MV-4-11 (cell line): ENCODE measurements at regions not wholly inside any gene's neighbourhood (a gene's known extent, or its start where the extent isn't known, plus 50 kb on each side); places are given as distances from the start of the nearest gene placed in this dataset.

Source experiments
- DNase-seq: peaks from one replicate; lab custom pipeline; 2025; lab: John Stamatoyannopoulos, UW

- DNase-seq: no peak
Measured at GRCh38 chr10:10853954-10854353, 163.7 kb upstream of the CELF2 start.

DNA sequence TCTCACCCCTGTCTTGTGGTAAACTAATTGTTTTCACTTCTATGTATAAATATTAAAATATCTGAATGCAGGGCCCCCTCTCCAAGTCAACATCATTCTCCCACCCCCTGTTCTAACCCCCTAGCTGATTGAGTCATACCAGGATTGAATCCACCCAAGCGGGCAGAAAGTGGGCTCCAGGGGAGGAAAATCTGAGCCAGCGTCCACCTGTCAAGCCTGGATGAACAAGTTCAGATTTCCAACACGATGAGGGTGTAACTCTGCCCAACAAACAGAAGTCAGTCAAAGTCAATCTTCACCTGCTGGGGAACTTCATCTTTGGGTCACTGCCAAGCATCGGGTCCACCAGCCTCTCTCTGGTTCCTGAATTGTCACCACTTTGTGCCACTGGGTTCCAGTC lies 162.9 kb upstream of the CELF2 start:
- DNase-seq: no peak

GRCh38 chr10:10855151-10855581 lies 162.5 kb upstream of the CELF2 start:
- DNase-seq: no peak

GRCh38 chr10:10860455-10860976 lies 157.2 kb upstream of the CELF2 start:
- peak; percentile 4 for DNase-seq

- DNase-seq: no peak
Measured at GRCh38 chr10:10865303-10865702, 152.4 kb upstream of the CELF2 start.

DNA sequence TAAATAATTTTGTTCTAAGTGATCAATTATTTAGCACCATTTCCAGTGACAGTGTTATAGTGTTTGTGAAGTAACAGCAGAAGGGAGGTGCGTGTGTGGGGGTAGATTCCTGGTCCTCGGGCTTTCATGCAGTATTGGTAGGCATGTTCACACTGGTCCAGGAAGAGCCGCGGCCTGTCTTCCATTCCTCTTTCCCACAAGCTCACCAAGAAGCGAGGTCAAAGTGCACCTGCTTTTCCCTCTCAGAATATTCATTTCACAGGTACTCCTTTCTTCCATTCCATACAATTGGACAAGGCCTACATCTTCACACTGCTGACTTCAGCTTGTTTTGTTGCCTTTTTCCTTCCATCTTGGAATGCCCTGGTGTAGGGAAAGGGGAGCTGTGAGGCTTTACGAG lies 151.8 kb upstream of the CELF2 start:
- no peak for DNase-seq

- DNase-seq: peak; percentile 86
Measured at GRCh38 chr10:10869592-10869991, 148.1 kb upstream of the CELF2 start.

GRCh38 chr10:10870523-10871241 lies 147.0 kb upstream of the CELF2 start:
- peak; percentile 74 for DNase-seq

DNA sequence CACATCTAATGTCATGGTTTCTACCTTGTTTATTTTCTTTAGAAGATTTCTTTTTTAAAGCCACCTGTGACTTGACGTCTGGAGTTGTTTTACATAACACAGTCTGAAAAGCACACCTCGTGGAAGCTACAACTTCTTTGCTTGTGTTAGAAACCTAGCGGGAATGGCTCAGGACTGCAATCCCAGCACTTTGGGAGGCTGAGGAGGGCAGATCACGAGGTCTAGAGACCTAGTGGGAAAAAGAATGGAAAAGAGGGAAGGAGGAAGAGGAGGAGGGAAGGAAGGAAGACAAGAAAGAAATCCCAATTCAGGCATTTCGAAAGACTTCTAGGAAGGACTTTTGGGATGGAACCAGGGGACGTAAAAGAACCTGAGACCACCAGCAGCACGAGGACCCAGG lies 146.3 kb upstream of the CELF2 start:
- no peak for DNase-seq

DNA sequence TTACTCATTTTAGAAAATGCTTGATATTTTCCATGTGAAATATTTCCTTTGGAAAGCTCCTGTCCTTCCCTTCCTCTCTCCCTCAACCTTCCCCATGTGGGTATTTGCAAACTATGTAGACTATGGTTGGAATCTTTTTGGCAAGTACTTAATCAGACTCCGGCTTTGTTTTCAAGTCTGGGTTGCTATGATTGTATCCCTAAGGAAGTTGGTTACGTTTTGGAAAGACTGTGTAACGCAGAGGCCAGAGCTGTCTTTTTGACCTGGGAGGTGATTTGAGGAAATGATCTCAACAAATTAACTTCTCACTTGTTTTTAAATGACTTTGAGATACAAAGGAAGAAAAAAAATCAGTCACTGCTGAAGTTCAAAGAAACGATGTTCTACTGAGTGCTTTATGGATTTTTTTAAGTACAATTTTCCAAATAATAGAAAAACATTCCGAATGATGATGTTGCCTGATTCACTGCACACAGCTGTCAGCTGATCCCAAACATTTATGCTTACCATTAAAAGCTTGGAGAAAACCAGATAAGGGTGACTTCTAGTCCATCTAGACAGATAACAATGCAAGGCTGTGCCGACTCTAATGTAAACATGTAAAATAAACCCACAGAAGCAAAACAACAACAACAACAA lies 145.5 kb upstream of the CELF2 start:
- DNase-seq: no peak

DNA sequence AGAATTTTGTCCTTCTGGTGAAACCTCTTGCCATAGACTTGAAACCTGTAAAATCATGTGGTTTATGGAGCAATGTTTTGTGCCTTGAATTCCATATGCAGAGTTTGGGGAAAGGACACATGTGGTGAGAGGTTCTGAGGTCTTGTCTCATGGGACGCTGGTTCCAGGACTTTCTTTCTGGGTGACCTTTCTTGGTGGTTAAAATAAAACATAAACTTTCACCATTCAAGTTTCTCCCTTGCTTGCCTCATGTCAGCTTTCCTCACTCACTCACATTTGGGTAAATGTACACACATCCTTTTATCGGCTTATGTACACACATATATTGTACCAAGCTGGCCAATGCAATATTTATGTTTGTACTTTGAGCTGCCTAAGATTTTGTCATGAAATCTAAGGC lies 144.9 kb upstream of the CELF2 start:
- no peak for DNase-seq

- no peak for DNase-seq
Measured at GRCh38 chr10:10873289-10873688, 144.4 kb upstream of the CELF2 start.

GRCh38 chr10:10873915-10874314 lies 143.8 kb upstream of the CELF2 start:
- DNase-seq: no peak

DNA sequence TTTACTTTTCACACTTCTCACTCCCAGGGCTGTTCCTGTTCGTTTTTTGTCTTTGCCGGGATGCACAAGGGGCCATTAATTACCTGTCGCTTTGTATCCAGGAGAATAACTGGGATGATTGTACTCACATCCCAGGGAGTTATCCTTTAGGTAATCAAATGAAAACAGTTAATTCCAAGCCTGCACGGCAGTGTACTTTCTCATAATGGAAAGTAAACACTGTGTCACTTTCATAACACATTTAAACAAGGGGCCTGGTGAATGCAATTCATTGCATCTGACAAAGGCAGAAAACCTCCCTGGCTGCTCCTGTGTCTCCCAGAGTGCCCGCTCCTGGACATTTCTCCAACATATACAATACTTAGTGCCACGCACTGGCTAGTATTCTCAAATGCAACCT lies 138.7 kb upstream of the CELF2 start:
- no peak for DNase-seq

DNA sequence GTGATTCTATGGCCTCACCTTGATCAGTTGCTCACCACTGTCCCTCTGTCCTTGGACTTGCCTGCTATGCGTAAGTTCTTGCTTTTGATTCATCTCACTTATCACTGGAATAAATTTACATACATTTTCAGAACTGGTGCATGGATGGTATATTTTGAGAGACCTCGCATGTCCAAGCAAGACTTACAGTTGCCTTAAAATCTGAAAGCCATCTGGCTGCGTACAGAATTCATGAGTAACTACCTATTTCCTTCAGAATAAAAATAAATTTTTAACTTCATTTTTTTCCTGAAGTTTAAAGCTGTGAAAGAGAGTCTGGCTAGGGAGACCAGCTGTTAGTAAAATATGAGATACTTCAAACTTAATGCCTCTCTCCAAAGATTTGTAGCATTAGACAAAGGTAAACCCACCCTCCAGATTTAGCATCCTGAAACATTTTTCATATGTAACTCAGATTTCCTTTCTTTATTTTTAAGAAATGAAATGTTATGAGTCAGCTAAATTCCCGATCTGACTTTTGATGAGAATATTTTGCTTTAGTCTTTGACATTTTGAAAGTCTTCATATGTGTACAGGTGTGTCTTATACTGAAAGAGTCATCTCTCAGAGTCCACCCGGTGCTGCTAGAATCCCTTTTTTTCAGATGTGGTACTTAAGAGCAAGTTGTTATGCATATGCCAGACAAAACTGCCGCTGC lies 136.4 kb upstream of the CELF2 start:
- DNase-seq: no peak

DNA sequence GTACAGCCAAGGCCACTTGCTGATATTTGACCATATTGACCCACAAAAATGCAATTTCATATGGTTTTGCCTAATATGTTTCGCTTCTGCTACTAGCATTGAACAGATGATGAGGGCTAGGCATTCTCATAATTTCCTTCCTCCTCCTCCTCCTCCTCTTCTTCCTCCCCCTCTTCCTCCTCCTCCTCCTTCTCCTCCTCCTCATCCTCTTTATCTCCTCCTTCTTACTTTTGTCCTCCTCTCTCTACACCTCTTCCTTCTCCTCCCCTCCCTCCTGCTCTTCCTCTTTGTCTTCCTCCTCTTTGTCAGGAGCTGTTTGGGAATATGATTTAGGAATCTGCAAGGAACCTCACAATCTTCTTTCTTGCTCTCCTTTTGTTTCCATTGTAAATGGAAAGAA lies 133.9 kb upstream of the CELF2 start:
- no peak for DNase-seq

GRCh38 chr10:10886861-10887531 lies 130.7 kb upstream of the CELF2 start:
- peak; percentile 36 for DNase-seq

DNA sequence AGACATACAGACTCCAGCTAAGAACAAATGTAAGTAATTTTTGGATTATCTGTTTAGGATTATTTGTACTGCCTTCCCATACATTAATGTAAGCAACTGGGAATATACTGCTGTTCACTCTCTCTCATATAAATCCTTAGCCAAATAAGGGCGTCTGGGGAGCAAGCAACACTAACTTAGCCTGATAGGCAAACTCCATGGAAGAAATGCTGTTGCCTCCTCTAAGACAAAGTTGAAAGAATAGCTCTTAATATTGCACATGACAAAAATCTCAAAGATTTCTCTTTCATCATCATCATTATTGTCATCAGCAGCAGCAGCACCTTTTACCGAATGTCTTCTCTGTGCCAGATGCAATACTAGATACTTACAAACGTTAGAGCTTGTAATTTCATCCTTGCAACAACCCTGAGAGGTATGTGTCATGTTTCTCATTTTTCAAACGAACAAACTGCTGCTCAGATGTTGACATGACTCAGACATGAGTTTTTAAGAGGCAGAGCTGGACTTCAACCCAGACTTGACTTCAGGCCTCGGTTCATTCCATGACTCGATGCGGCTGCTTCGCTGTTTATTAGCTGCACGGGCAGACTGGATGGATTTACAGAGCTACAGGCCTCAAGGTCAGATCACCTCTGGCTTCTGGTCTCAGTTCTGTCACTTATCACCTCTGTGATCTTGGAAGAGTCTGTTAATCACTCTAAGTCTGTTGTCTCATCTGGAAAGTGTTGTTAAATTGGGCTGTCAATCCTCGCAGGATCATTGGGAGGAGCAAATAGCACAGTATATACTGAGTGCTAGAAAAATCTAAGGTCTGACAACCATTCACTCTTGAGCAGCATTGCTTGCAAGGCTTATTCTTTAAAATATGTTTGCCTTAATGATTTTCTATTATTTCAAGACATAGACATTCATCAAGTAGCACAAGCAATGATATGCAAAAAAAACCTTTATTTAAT lies 126.3 kb upstream of the CELF2 start:
- peak; percentile 33 for DNase-seq

- DNase-seq: peak; percentile 43
Measured at GRCh38 chr10:10892290-10892875, 125.3 kb upstream of the CELF2 start.

GRCh38 chr10:10897400-10897799 lies 120.3 kb upstream of the CELF2 start:
- no peak for DNase-seq

- no peak for DNase-seq
Measured at GRCh38 chr10:10901906-10902305, 115.8 kb upstream of the CELF2 start.
